ENCODE measurements at regions not wholly inside any gene's neighbourhood (a gene's known extent, or its start where the extent isn't known, plus 50 kb on each side); places are given as distances from the start of the nearest gene placed in this dataset.
A peak's percentile ranks its signal among the peaks of the same experiment; 100 is the strongest.

- DNase-seq (no peak), ATAC-seq (peak; percentile 27)
- intact Hi-C loops (cut with micrococcal nuclease) = no loop called here
These were observed 78.0 kb upstream of the HRH2 start for GRCh38 chr5:175579742-175580432.

- intact Hi-C loops (cut with micrococcal nuclease) = no loop called here
- ATAC-seq (no peak), DNase-seq (no peak)
These were observed 75.2 kb upstream of the HRH2 start for GRCh38 chr5:175582697-175583096.

GRCh38 chr5:175585567-175585966 is 72.3 kb upstream of the HRH2 start:
- ATAC-seq (no peak), DNase-seq (no peak)
- intact Hi-C loops (cut with micrococcal nuclease) = no loop called here

GRCh38 chr5:175588709-175589429 is 69.0 kb upstream of the HRH2 start:
- ATAC-seq = peak; percentile 85
- intact Hi-C loops (cut with micrococcal nuclease) = no loop called here
- DNase-seq = peak; percentile 54

- intact Hi-C loops (cut with micrococcal nuclease) = no loop called here
These were observed 68.2 kb upstream of the HRH2 start for GRCh38 chr5:175589714-175590113.

GRCh38 chr5:175590471-175590881 is 67.4 kb upstream of the HRH2 start:
- ATAC-seq = peak; percentile 51
- intact Hi-C loops (cut with micrococcal nuclease) = no loop called here

More at GRCh38 chr5:175589714-175590113, 68.2 kb upstream of the HRH2 start:
- no peak for DNase-seq
- ATAC-seq = no peak

GRCh38 chr5:175591293-175591692 is 66.6 kb upstream of the HRH2 start:
- no peak for ATAC-seq
- no peak for DNase-seq
- intact Hi-C loops (cut with micrococcal nuclease) = no loop called here

More at GRCh38 chr5:175590471-175590881, 67.4 kb upstream of the HRH2 start:
- no peak for DNase-seq

GRCh38 chr5:175593794-175594193 is 64.1 kb upstream of the HRH2 start:
- no peak for ATAC-seq
- DNase-seq = no peak
- intact Hi-C loops (cut with micrococcal nuclease) = no loop called here

- ATAC-seq = no peak
- no peak for DNase-seq
- intact Hi-C loops (cut with micrococcal nuclease) = no loop called here
These were observed 62.0 kb upstream of the HRH2 start for GRCh38 chr5:175595905-175596304.

- DNase-seq (no peak), ATAC-seq (no peak)
- intact Hi-C loops (cut with micrococcal nuclease) = no loop called here
These were observed 61.1 kb upstream of the HRH2 start for GRCh38 chr5:175596761-175597189.

- DNase-seq (peak; percentile 38), ATAC-seq (peak; percentile 62)
- intact Hi-C loops (cut with micrococcal nuclease) = no loop called here
These were observed 60.2 kb upstream of the HRH2 start for GRCh38 chr5:175597718-175598117.

GRCh38 chr5:175598774-175599173 is 59.1 kb upstream of the HRH2 start:
- DNase-seq (no peak), ATAC-seq (peak; percentile 91)
- intact Hi-C loops (cut with micrococcal nuclease) = no loop called here

GRCh38 chr5:175599210-175599609 is 58.7 kb upstream of the HRH2 start:
- ATAC-seq (peak; percentile 60), DNase-seq (no peak)
- intact Hi-C loops (cut with micrococcal nuclease) = no loop called here

GRCh38 chr5:175603987-175604739 is 53.7 kb upstream of the HRH2 start:
- ATAC-seq = peak; percentile 87
- no peak for DNase-seq
- intact Hi-C loops (cut with micrococcal nuclease) = no loop called here

- DNase-seq = no peak
- no peak for ATAC-seq
- intact Hi-C loops (cut with micrococcal nuclease) = no loop called here
These were observed 51.5 kb upstream of the HRH2 start for GRCh38 chr5:175606409-175606808.
